Keratinocyte (primary cell): ENCODE measurements at regions not wholly inside any gene's neighbourhood (a gene's known extent, or its start where the extent isn't known, plus 50 kb on each side); places are given as distances from the start of the nearest gene placed in this dataset.

Experiments
- CTCF ChIP-seq, 3 experiments: IDR thresholded peaks in 1 of 3; conservative IDR thresholded peaks in 1 of 3; optimal IDR thresholded peaks in 1 of 3; 2 replicates in 2 of 3; 3 replicates in 1 of 3; pipeline versions ENCODE3 to v1.5.1; 2011; ENCODE audit warnings: low read length in 3 of 3, mild to moderate bottlenecking in 3 of 3, moderate library complexity in 2 of 3, control low read depth in 1 of 3, inconsistent platforms in 1 of 3; ENCODE audit not compliant: insufficient read depth in 2 of 3; ENCODE audit errors: extremely low read depth in 1 of 3
- EZH2 ChIP-seq: IDR thresholded peaks from one replicate; pipeline ENCODE4 v1.6.1; 2012; ENCODE audit warnings: inconsistent platforms, mild to moderate bottlenecking, low read length, moderate library complexity

- no peak for TF ChIP-seq CTCF (optimal IDR thresholded peaks at IDR 0.05 in 1 of 3, IDR thresholded peaks at IDR 0.05 in 1 of 3, conservative IDR thresholded peaks at IDR 0.05 in 1 of 3; ENCODE audit: extremely low read depth in 1 of 3, insufficient read depth in 2 of 3, low read length in 3 of 3)
- no peak for TF ChIP-seq EZH2
These were observed 67.7 kb downstream of the MCFD2 start for GRCh38 chr2:46847726-46848412.
